HG03159 (cell line): ENCODE measurements at regions not wholly inside any gene's neighbourhood (a gene's known extent, or its start where the extent isn't known, plus 50 kb on each side); places are given as distances from the start of the nearest gene placed in this dataset.

ENCODE experiments used
- ATAC-seq: cut with Tn5 transposase; IDR thresholded peaks from one replicate; pipeline ENCODE4 v1.9.1; 2021; ENCODE audit warnings: mild to moderate bottlenecking, moderate library complexity; ENCODE audit not compliant: unreplicated experiment

- ATAC-seq = no peak
These were observed 310.6 kb downstream of the PABPC4L start for GRCh38 chr4:133891011-133891410.

GRCh38 chr4:133887723-133888122, 313.9 kb downstream of the PABPC4L start:
- no peak for ATAC-seq

DNA sequence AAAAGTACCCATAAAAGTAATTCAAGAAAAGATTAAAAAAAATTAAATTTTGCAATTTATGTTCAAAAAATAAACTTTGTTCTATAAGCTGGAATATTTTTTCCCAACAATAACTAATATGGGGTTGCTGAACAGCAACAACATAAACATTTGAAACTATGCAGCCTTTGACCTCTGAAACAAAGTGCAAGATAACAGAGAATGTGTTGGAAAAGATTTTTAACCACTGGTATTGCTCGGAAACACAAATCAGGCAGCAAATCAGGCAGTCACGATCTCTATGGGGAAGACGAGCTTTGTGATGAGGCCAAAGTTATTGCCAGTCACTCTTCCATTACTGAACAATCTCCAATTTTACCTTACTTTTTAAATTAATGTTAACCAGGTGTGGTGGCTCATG, 332.1 kb downstream of the PABPC4L start:
- ATAC-seq = no peak

DNA sequence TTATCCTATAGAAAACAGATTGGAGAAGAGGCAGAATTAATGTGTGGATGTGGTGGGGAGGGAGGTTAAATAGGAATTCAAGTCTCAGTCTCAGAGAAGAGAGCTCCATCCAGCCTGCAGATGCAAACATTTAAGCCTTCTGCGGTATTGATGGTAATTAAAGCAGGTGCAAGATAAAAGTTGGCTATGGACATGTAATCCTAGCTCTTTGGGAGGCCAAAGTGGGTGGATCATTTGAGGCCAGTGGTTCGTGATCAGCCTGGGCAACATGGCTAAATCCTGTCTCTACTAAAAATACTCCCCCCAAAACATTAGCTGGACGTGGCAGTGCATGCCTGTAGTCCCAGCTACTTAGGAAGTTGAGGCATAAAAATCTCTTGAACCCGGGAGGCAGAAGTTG, 332.7 kb downstream of the PABPC4L start:
- ATAC-seq = no peak

DNA sequence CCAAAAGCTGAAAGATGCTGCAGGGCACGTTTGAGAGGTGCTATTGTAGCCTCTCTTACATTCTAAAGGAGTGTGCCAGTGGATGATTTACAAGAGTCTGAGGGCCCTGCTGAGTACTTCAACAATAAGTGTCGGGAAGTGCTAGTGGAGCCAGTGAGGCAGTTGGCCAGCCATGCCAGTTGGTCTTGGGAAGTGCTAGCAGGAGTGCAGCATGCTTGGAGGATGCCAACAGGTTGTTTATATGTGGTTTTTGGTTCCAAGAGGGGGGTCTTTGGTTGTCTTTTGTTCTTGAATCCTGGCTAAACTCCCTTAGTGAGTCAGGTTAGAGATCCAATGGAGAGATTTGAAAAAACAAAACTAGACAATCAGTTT, 335.3 kb downstream of the PABPC4L start:
- ATAC-seq = no peak

DNA sequence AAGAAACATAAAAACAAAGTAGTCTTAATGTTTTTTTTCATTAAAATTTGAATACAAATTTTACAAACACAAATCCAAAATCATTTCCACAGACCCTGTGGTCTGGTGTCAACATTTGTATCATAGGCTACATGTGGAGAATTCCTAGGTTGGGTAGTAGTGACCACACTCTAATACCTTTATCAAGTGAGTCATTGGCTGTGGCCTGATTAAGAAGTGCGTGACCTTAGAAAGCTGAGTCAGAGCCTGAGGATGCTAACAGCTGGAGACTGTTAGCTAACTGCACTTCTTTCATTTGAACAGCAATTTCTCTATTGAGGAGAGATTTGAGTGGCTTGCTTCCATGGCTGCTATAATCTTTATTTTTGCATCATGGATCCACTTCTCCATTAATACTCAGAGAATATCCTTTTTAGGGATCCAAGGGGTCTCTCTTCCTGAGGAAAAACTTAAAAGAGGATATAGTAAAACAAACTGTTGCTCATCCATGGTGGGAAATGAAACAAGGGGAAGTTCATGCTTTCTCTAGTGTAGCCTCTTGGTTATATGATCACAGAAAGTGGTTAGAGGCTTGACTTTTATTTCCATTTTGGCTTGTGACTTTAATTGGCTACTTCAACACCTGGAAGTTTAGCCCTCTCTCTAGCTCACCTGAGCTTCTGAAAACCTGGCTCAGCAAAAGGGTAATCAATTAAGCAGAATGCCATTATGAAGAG, 335.8 kb downstream of the PABPC4L start:
- no peak for ATAC-seq

GRCh38 chr4:133863153-133863552, 338.4 kb downstream of the PABPC4L start:
- no peak for ATAC-seq

DNA sequence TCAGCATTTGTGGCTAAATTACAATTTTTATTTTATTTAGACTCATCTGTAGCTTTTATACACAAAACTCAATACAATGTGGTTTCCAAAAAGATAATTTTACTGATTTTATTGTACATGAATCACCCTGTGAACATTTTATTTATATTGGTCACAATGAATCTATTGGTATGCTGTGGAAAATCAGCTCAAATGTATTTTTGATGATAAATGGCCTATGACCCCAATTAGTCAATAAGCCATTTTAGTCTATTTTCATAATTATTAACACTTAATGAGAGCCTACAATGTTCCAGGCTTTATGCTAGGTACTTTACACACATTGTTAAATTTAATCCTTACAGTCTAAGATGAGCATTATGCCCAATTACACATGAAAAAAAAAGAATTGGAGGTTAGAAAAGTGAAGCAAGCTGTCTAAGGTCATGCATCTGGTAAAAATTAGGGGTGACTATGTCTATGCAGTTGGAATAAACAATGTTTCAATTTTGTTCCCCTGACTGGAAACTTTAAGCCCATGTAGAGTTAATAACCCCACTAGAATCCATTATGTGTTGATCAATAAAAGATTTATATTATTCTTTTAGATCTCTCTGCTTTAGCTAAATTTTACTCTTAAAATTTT, 344.7 kb downstream of the PABPC4L start:
- ATAC-seq = no peak

DNA sequence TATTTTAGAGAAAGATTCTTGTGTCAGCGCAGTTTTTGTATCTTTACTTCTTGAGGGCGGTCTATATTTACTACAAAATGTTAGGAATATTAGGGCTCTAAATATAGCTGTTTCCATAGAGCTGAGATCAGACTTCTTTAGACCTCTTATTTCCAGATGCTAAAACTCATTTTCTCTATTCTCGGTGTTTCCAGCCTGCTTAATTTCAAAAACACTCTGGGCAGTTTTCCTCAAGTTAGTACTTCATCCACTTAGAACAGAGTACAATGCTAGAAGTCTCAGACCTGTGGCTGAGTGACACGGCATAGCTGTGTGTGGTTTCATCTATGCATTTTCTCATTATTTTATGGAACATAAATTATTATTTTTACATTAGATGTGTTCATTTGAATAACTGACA, 346.6 kb downstream of the PABPC4L start:
- ATAC-seq = no peak

DNA sequence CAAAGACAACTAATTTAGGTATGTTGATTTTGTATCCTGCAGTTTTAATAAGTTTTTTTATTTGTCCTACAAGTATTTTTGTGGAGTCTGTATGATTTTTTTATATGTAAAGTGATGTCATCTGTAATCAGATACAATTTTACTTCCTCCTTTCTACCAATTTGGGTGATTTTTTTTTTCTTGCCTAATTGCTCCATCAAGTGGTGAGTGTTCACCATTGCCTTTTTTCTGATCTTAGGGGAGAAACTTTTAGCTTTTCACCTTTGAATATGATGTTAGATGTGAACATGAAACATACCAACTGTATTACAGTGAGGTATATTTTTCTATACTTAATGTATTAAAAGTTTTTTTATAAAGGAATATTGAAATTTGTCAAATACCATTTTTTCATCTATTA, 362.3 kb downstream of the PABPC4L start:
- ATAC-seq = no peak

DNA sequence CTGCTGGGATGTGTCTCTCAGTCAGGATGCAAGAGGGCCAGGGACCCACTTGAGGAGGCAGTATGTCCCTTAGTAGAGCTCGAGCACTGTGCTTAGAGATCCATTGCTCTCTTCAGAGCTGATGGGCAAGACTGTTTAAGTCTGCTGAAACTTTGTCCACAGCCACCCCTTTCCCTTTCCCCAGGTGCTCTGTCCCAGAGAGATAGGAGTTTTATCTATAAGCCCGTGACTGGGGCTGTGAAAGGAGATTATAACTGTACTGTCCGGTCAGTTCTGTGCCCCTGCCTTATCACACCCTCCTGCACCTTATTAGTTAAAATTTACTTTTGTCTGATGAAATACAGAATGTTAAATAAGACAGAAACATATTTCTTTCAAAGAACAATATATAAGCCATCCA, 378.4 kb downstream of the PABPC4L start:
- ATAC-seq = no peak

DNA sequence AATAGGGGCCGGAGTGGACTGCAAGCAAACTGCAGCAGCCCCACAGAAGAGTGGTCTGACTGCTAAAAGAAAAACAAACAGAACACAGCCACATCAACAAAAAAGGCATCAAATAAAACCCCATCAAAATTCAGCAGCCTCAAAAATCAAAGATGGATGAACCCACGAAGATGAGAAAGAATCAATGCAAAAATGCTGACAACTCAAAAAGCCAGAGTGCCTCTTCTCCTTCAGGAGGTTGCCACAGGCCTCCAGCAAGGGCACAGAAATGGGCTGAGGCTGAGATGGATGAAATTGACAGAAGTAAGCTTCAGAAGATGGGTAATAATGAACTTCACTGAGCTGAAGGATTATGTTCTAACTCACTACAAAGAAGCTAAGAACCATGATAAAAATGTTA, 388.6 kb downstream of the PABPC4L start:
- ATAC-seq = no peak

GRCh38 chr4:133812236-133812635, 389.4 kb downstream of the PABPC4L start:
- no peak for ATAC-seq

- no peak for ATAC-seq
These were observed 393.4 kb downstream of the PABPC4L start for GRCh38 chr4:133808151-133808550.

GRCh38 chr4:133803341-133803740, 398.2 kb downstream of the PABPC4L start:
- no peak for ATAC-seq

- no peak for ATAC-seq
These were observed 399.0 kb downstream of the PABPC4L start for GRCh38 chr4:133802359-133803140.

DNA sequence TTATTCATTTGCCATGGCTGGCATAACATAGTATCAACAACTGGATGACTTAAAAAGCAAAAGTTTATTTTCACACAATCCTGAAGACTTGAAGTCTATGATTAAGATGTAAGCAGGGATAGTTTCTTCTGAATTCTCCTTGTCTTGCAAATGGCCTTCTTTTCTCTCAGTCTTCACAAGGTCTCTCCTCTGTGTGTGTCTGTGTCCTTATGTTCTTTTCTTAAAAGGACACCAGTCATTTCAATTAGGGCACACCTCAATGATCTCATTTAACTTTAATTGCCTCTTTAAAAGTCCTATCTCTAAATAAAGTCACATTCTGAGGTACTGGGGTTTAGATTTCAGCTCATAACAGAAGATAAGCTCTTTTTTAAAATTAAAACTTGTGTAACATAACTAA, 399.7 kb downstream of the PABPC4L start:
- no peak for ATAC-seq

DNA sequence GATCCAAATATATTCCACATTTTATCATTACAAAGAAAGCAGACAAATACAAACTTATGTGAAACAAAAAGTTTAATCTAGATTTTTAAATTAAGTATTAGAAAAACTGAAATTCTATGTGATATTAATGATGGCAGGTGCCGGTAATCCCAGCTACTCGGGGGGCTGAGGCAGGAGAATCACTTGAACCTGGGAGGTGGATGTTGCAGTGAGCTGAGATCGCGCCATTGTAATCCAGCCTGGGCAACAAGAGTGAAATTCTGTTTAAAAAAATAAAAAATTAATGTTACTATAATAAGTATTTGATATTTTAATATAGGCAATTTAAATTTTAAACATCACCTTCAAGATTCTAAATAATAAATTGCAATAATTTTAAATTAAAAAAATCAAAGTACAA, 400.6 kb downstream of the PABPC4L start:
- no peak for ATAC-seq

DNA sequence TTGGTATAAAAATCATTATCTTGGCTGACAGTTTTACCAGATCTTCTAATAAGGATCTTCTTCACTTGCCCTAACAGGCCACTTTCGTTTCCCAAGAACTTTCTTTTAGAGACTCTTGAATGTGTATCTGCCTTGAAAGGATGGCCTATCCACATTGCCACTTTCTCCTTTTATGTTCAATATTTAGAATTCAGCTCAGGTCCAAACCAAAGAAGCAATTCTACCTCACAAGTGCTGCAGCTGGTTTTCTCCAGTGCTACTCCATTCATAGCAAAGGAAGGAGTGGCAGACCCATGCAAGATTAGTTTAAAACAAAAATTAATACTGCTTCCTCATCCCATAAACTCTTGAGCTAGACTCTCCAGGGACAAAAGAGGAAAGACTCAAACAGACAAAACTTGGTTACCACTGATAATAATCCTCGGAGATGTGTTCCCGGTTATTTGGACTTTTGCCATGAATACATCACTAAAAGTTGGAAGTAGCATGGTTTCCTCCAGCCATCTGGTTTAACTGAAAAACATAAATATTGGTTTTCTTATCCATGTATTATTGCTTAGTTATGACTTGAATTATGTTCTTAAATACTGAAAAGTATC, 401.8 kb downstream of the PABPC4L start:
- no peak for ATAC-seq

GRCh38 chr4:133777661-133778060, 423.9 kb downstream of the PABPC4L start:
- ATAC-seq = no peak

DNA sequence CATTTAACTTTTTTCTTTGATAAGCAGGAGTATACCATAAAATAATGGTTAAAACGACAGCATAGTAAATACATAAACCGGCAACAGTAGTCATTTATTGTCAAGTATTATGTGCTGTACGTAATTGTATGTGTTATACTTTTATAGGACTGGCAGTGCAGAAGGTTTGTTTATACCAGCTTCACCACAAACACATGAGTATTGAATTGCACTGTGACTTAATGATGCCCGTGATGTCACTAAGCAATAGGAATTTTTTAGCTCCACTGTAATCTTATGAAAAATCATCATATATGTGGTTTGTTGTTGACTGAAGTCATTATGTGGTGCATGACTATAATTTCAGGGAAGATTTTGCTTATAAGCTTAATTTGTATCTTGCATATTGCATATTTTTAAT, 424.6 kb downstream of the PABPC4L start:
- ATAC-seq = no peak

DNA sequence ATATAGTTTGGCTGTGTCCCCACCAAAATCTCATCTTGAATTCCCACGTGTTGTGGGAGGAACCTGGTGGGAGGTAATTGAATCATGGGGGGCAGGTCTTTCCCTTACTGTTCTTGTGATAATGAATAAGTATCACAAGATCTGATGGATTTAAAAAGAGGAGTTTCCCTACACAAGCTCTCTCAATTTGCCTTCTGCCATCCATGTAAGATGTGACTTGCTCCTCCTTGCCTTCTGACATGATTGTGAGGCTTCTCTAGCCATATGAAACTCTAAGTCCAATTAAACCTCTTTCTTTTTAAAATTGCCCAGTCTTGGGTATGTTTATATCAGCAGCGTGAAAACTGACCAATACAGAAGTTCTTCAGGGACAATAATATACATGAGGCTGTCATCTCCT, 425.1 kb downstream of the PABPC4L start:
- no peak for ATAC-seq
